Small intestine (tissue), 7 donors: ENCODE measurements at regions not wholly inside any gene's neighbourhood (a gene's known extent, or its start where the extent isn't known, plus 50 kb on each side); places are given as distances from the start of the nearest gene placed in this dataset.

ENCODE experiments used
- DNase-seq, 2 donors: peaks; one replicate each; pipeline versions ENCODE4 v3.0.0 to v3.0.0-alpha.2; 2013
- FAIRE-seq: peaks from 2 replicates; lab custom pipeline; 2012; peaks lifted over from hg19 to GRCh38; lab: Jason Lieb, UNC
- H3K27ac ChIP-seq, 3 donors: one replicate each; pipeline ENCODE4 v1.5.1; 2013; ENCODE audit warnings: low read length in 2 of 3, mild to moderate bottlenecking in 2 of 3, control low read depth in 1 of 3, inconsistent platforms in 1 of 3, low read depth in 1 of 3, moderate library complexity in 1 of 3
- H3K27me3 ChIP-seq, 3 donors: one replicate each; pipeline ENCODE4 v1.6.1; 2013; ENCODE audit warnings: low read length in 3 of 3, inconsistent platforms in 1 of 3; ENCODE audit not compliant: control insufficient read depth in 3 of 3, insufficient read depth in 3 of 3
- H3K36me3 ChIP-seq, 3 donors: one replicate each; pipeline ENCODE4 v1.6.1; 2013; ENCODE audit warnings: low read length in 3 of 3, inconsistent platforms in 1 of 3, low read depth in 1 of 3, mild to moderate bottlenecking in 1 of 3, moderate library complexity in 1 of 3; ENCODE audit not compliant: control insufficient read depth in 3 of 3, insufficient read depth in 2 of 3
- H3K4me1 ChIP-seq, 3 donors: one replicate each; pipeline ENCODE4 v1.6.1; 2013; ENCODE audit warnings: low read length in 2 of 3, inconsistent platforms in 1 of 3, low read depth in 1 of 3, mild to moderate bottlenecking in 1 of 3, moderate library complexity in 1 of 3; ENCODE audit not compliant: control insufficient read depth in 3 of 3, insufficient read depth in 2 of 3
- H3K4me3 ChIP-seq, 3 donors: one replicate each; pipeline ENCODE4 v1.5.1; 2013; ENCODE audit warnings: low read length in 3 of 3, control low read depth in 1 of 3, inconsistent platforms in 1 of 3, low read depth in 1 of 3, mild to moderate bottlenecking in 1 of 3, moderate library complexity in 1 of 3
- H3K9me3 ChIP-seq, 2 donors: one replicate each; pipeline ENCODE4 v1.6.1; 2013; ENCODE audit warnings: low read depth in 1 of 2, low read length in 1 of 2; ENCODE audit not compliant: control insufficient read depth in 2 of 2, insufficient read depth in 1 of 2
- WGBS, 3 donors: extraction: QIAGEN DNeasy Blood & Tissue Kit; methylation state at CpG; one replicate each; pipeline ENCODE4 v1.1.7; 2013; 5-methylcytosine and 5-hydroxymethylcytosine counted together
- donor health status: healthy with polysubstance abuse.
- donor health status: control.
- donor health status: control.
- donor health status: Bipolar disorder and iron deficiency.
- donor health status: healthy.

DNA sequence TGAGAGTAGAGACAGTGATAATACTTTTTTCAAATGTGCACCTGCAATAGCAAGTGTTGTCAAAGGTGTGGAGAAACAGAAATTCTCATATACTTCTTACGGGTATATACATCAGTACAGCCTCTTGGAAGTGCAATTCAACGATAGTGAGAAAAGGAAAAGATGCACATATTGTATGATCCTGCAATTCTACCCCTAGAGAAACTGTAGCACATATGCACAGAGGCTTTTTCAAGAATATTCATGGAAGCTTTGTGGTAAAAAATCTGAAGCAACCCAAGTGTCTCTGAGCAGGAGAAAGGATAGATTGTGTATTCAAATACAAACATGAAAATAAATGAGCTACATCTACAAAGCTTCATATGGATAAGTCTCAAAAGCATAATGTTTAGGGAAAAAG is 94.7 kb upstream of the PREP start:
- peaks cover 2 to 21% (median 5%) of the 10 kb centered on the region in 3 donors for H3K4me1 ChIP-seq
- no peaks in the 10 kb centered on the region for H3K9me3 ChIP-seq
- no peak for FAIRE-seq
- no peaks in the 10 kb centered on the region for H3K27me3 ChIP-seq
- no peak for DNase-seq
- H3K4me3 ChIP-seq, result no peak overlapping the region
- 90 to 97% (median 94%) methylated on average over 2 of the region's 2 CpGs for WGBS, 3 donors
- no peak overlapping the region for H3K27ac ChIP-seq
- H3K36me3 ChIP-seq, result no peaks in the 10 kb centered on the region

DNA sequence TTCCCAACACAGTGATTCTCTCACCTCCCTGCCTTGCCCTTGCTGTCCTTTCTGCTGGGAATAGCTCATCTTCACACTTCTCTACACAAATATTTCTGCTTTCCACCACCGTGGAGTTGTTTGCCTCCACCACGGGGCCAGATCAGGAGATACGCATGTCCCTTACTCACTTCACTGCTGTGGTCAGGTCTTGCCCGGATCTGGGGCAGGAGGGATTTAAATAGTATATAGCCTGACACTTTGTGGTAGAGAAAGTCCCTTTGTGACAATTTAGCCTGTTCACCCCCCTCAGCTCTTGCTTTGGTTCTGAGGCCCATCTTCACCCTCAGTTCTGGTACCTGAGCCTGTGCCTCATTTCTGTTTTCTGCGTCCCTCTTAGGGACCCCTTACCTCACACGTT is 92.6 kb upstream of the PREP start:
- Histone ChIP-seq H3K36me3 (no peaks in the 10 kb centered on the region), H3K27me3 (no peaks in the 10 kb centered on the region), H3K4me1 (peaks cover 2 to 32% (median 6%) of the 10 kb centered on the region in 3 donors), H3K4me3 (no peak overlapping the region), H3K9me3 (peaks cover 0 to 3% of the 10 kb centered on the region in 2 donors), H3K27ac (no peak overlapping the region)
- no peak for FAIRE-seq
- no peak for DNase-seq
- WGBS, 3 donors, result 79 to 91% (median 79%) methylated on average over 6 of the region's 6 CpGs

DNA sequence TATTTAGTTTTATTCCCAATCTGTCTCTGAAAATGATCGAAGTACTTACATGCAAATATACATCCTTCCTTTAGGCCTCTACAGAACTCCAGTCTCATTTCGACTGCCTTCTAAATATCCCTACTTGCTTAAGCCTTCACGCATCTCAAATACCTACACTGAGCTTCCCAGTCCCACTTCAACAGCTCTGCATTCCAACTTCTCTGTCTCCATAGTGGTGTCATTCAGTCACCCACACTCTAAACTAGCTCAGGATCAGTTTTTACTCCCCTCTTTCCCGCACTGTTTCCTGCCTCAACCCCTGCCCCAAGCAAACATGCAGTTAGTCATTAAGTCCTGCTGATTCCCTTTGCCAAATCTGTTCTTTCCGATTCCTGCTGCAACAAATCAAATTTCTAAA is 91.8 kb upstream of the PREP start:
- Histone ChIP-seq H3K27ac (no peak overlapping the region), H3K4me3 (no peak overlapping the region), H3K27me3 (no peaks in the 10 kb centered on the region), H3K36me3 (no peaks in the 10 kb centered on the region), H3K9me3 (peaks cover 0 to 3% of the 10 kb centered on the region in 2 donors), H3K4me1 (peaks cover 2 to 37% (median 6%) of the 10 kb centered on the region in 3 donors)
- DNase-seq, result no peak
- WGBS, 3 donors, result 91 to 96% (median 95%) methylated on average over 5 of the region's 5 CpGs
- no peak for FAIRE-seq

DNA sequence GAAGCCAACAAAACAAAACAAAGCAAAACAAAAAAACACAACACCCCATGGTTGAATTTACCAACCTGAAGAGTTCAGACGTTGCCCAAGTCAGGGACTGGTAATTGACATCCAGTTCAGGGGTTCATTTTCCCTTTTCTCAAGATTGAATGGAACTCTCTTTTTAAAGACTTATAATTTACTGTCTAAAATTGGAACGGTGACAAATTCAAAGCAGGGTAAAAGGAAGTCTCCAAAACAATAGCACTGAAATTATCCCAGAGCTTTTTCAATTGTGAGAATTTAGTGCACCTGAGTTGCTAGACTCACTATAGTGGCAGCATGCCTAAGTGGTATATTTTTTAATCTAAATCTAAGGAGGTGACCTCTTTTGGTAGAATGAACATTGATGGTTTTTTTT is 90.9 kb upstream of the PREP start:
- peak overlapping the region in 1 of 3 donors; percentile 90 for H3K27ac ChIP-seq
- WGBS, 3 donors, result 40 to 67% (median 55%) methylated on average over 2 of the region's 2 CpGs
- H3K4me3 ChIP-seq, result no peak overlapping the region
- DNase-seq, result no peak
- peaks cover 0 to 3% of the 10 kb centered on the region in 2 donors for H3K9me3 ChIP-seq
- H3K27me3 ChIP-seq, result no peaks in the 10 kb centered on the region
- H3K4me1 ChIP-seq, result peaks cover 6 to 47% (median 7%) of the 10 kb centered on the region in 3 donors
- no peak for FAIRE-seq
- H3K36me3 ChIP-seq, result no peaks in the 10 kb centered on the region

DNA sequence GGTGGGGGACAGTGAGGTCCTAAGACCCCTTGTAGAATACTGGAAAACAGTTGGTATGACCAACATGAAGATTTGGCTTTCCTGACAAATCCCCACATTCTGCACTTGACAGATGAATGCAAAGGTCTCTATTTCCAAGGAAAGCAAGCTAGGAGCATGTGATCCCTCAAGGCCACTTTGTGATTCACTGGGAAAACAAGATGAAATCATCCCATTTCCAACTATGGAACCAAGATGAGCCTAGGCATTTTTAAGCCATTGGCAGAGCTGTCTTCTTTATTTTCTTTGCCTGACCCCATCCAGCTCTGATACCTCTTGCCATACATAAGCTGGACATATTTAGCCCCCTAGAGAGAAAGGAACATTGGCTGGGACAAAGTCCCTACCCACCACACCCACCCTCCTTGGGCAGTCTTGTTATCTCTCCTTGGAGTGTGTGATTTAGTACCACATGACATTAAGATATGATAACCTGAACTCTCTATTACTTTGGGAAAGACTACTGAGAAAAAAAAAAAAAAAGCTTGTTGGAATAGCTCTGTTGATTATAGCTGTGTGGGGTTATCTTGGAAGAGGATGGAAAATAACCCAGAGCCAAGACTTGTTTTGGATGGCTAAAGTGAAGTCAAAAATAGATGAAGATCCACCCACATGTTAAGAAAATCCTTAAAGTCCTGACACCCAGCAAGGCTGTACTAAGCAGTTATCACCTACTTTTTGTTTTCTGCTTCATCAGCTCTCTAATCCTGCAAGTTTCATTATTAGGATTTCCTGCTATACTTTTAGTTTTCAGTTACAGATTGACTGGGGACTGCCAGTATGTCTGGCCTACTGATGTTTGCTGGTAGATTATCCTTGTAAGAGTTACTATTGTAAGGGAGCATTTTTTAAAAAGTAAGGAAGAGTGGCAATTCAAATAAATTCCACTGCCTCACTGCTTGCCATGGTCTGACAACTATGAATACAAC is 90.1 kb upstream of the PREP start:
- Histone ChIP-seq H3K36me3 (no peaks in the 10 kb centered on the region), H3K27me3 (no peaks in the 10 kb centered on the region), H3K9me3 (peaks cover 0 to 3% of the 10 kb centered on the region in 2 donors), H3K27ac (peak overlapping the region in 1 of 3 donors; percentile 90), H3K4me1 (peaks cover 6 to 53% (median 7%) of the 10 kb centered on the region in 3 donors), H3K4me3 (no peak overlapping the region)
- peak; percentile 44 to 84 for DNase-seq
- FAIRE-seq, result no peak

DNA sequence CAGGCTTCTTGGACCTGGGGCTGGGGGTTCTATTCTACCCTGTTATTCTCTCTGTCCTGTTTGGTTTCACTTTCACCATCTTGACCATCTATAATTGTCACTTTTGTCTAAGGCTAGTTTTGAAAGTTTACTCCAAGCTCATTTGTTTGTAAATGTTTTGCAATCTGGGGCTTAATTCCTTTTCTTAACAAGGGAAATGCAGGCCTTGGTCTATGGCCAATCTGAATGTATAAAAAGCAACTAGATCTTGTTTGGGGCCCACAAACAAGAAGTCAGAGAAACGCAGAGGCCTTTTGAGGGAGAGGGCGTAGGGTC is 86.3 kb upstream of the PREP start:
- peak overlapping the region in 2 of 3 donors; percentile 11 to 89 for H3K27ac ChIP-seq
- FAIRE-seq (no peak), DNase-seq (no peak)
- H3K27me3 ChIP-seq, result no peaks in the 10 kb centered on the region
- peaks cover 6 to 80% (median 7%) of the 10 kb centered on the region in 3 donors for H3K4me1 ChIP-seq
- peaks cover 0 to 6% of the 10 kb centered on the region in 2 donors for H3K9me3 ChIP-seq
- H3K36me3 ChIP-seq, result no peaks in the 10 kb centered on the region
- no peak overlapping the region for H3K4me3 ChIP-seq
- WGBS, 3 donors, result 67 to 77% (median 72%) methylated on average over 2 of the region's 2 CpGs

DNA sequence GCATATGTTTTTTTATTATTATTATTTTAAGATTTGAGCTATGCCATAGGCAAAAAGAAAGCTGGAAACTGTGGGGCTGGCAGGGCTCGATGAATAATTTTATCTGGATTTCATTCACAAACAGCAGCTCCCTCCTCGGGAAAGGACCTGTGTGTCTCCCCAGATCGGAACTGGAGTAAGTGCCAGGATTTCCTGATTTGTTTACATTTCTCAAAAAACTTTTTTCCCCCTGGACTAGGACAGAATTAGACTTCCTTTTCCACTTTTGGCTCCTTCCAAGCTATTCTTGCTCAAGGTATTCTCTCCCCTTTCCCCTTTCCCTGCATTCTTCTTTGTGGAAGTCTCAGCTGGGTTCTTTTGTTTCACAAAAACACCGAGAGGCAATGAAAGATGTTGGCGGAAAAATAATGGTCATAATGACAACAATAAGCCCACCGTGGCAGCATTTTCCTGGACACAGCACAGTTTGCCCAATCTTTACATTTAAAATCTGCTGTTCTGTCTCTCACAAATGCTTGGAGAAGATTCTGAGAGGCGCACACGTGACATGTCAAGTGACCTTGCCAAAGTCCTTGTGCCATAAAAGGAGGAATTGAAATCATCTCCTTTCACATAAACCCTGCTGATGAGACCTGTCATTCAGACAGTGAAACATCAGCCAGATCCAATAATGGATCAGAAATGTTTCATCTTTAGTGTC is 85.8 kb upstream of the PREP start:
- no peak overlapping the region for H3K4me3 ChIP-seq
- H3K27ac ChIP-seq, result peak overlapping the region in 2 of 3 donors; percentile 29 to 89
- FAIRE-seq (no peak), DNase-seq (peak; percentile 31 to 82)
- H3K9me3 ChIP-seq, result peaks cover 0 to 6% of the 10 kb centered on the region in 2 donors
- H3K4me1 ChIP-seq, result peaks cover 6 to 80% (median 7%) of the 10 kb centered on the region in 3 donors
- no peaks in the 10 kb centered on the region for H3K27me3 ChIP-seq
- H3K36me3 ChIP-seq, result no peaks in the 10 kb centered on the region
- WGBS, 3 donors, result 35 to 55% (median 39%) methylated on average over 8 of the region's 8 CpGs

DNA sequence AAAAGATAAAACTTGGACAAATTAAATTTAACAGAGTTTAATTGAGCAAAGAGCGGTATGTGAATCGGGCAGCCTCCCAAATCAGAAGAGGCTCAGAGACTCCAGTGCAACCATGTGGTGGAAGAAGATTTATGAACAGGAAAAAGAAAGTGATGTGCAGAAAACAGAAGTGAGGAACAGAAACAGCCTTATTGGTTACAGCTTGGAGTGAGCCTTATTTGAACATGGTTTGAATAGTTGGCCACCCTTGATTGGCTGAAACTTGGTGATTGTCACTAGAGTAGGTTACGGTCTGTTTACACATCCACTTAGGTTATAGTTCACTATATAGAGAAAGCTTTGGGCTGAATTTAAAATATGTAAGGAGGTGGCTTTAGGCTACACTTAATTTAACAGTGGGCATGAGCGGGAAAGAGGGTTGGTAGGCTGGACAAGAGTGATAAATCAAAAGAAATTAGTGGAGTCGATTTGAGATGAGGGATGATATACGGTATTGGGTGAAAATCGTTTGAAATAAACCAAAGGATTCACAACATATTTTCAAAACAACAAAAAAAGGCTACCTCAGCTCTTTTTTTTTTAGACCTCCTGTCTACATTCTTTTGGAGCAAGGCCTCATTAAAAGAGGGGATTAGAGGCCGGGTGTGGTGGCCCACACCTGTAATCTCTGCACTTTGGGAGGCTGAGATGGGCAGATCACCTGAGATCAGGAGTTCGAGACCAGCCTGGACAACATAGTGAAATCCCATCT is 84.3 kb upstream of the PREP start:
- peaks cover 0 to 6% of the 10 kb centered on the region in 2 donors for H3K9me3 ChIP-seq
- FAIRE-seq (no peak), DNase-seq (no peak)
- H3K4me3 ChIP-seq, result no peak overlapping the region
- H3K36me3 ChIP-seq, result no peaks in the 10 kb centered on the region
- H3K27ac ChIP-seq, result peak overlapping the region in 1 of 3 donors; percentile 89
- peaks cover 0 to 76% (median 5%) of the 10 kb centered on the region in 3 donors for H3K4me1 ChIP-seq
- 92 to 95% (median 95%) methylated on average over 9 of the region's 9 CpGs for WGBS, 3 donors
- H3K27me3 ChIP-seq, result no peaks in the 10 kb centered on the region
